ENCODE measurements at regions not wholly inside any gene's neighbourhood (a gene's known extent, or its start where the extent isn't known, plus 50 kb on each side); places are given as distances from the start of the nearest gene placed in this dataset.

GRCh38 chr6:71478834-71479541, 190.4 kb downstream of the OGFRL1 start:
- TF ChIP-seq, protein P1, sequence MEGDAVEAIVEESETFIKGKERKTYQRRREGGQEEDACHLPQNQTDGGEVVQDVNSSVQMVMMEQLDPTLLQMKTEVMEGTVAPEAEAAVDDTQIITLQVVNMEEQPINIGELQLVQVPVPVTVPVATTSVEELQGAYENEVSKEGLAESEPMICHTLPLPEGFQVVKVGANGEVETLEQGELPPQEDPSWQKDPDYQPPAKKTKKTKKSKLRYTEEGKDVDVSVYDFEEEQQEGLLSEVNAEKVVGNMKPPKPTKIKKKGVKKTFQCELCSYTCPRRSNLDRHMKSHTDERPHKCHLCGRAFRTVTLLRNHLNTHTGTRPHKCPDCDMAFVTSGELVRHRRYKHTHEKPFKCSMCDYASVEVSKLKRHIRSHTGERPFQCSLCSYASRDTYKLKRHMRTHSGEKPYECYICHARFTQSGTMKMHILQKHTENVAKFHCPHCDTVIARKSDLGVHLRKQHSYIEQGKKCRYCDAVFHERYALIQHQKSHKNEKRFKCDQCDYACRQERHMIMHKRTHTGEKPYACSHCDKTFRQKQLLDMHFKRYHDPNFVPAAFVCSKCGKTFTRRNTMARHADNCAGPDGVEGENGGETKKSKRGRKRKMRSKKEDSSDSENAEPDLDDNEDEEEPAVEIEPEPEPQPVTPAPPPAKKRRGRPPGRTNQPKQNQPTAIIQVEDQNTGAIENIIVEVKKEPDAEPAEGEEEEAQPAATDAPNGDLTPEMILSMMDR (IDR thresholded peaks at IDR 0.05): no peak
- no peak for TF ChIP-seq POLR2A (IDR thresholded peaks at IDR 0.05)
- TF ChIP-seq EP300 (IDR thresholded peaks at IDR 0.05): peak; percentile 66 to 89
